Stimulated activated CD8-positive, alpha-beta memory T cell treated with anti-CD3 and anti-CD28 coated beads, Interleukin-15, amount 100 ng/mL, for 1 hour (primary cell): ENCODE measurements at regions not wholly inside any gene's neighbourhood (a gene's known extent, or its start where the extent isn't known, plus 50 kb on each side); places are given as distances from the start of the nearest gene placed in this dataset.

Source experiments
- DNase-seq: peaks from one replicate; pipeline ENCODE4 v3.0.0-alpha.2; 2020; ENCODE audit warnings: low read depth

DNA sequence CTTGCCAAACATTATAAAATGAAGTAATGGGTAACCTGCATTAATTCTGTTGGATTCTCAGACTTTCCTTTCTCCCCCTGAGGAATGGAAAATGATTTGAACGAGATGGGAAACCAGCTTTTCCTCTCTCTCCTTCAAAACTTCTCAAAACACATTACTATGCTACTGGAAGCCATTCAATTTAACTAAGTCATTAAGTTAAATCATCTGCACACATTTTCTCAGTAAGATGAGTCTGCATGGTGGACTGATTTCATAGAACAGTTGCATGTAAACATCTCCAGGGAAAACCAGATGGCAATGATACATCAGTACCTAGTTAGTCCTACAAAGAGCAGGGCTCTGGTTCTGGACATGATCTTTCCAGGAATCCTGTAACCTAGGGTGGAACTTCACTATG lies 59.9 kb downstream of the BMP4 start:
- no peak for DNase-seq

DNA sequence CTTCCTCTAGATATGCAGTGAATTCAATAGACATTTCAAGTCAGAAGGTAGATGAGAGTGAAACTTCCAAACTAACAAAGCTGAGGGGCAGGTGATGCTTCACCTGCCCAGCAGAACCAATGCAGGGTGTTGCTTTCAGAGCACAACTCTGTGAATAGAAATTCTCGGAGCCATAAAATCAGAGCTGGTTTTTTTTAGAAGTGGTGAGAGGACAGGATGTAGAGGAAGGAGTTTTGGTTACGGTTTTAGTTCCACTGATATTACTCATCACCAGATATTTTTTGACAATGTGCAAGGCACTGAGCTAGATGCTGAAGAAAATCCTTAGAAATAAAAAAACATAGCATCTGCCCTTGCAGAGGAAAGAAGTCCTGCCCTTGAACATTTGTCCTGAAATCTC lies 62.2 kb downstream of the BMP4 start:
- DNase-seq = no peak

DNA sequence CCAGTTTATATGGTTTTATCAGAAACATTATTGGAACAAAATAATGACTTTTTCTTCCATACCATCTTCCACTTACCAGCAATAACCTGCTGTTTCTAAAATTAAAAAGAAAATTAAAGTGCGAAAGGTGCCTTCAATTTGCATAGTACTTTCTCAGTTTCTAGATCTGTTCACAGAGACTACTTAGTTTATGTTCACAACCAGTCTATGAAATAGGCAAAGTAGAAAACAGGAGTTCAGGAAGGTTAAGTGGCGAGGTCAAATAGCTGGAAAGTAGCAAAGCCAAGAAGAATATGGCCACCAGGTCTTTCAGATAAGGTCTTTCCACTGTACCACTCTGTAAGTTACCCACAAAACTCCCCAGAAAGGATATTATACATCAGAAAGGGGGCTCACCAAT lies 63.3 kb downstream of the BMP4 start:
- no peak for DNase-seq

DNA sequence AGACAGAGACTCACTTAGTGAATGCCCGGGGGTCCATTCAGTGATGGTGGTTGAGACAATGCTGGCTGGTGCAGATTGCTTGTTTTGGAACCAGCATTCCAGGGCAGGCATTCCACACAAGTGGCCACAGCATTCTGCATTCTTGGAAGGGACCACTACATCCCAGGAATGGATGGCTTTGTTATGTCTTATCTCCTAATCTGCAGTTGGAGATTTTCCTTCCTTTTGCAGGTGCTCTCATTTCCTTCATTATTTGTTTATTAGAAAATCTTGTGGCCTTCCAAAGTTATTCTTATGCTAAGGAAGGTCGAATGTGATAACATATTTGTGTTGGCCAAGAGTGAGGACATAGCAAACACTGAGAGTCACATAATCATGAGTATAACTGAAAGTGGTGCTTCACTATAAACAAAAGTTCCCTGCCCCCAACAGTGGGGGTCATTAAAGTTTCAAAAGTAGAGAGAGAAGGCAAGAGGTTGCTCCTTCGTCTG lies 66.0 kb downstream of the BMP4 start:
- no peak for DNase-seq

DNA sequence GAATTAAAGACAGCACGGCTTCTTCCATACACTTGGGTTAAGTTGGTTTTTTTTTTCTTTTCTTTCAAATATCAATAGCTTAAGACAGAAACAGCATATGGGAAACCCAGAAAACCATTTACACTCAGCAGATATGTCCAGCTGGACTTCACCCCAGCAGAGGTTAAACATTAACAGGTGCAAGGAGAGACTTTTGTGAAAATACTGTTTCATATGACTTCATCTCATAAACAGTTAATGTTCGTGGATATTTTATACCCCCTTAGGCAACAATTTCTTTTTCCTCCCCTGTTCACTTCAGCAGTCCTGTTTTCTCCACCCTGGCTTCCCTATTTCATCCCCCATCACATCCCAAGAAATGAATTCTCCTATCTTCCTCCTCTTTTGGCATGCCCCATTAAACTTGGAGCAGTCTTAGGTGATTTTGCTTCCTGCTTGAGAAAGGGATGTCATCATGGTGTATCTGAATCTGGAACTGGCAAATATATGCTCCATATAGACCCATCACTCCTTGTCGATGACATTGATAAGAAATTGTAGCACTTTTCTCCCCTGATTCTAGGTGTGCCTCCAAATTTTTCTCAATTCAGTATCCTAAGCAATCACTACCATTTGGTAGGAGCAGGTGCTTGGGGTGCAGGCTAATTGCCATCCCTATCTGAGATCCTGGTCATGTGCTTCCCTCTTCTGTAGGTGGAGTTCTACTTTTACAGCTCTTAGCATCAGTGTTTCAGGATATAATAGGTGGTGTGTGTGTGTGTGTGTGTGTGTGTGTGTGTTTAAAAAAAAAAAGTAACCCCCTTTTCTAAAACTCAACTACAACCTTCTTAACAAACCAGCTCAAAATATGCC lies 67.9 kb downstream of the BMP4 start:
- DNase-seq = no peak

DNA sequence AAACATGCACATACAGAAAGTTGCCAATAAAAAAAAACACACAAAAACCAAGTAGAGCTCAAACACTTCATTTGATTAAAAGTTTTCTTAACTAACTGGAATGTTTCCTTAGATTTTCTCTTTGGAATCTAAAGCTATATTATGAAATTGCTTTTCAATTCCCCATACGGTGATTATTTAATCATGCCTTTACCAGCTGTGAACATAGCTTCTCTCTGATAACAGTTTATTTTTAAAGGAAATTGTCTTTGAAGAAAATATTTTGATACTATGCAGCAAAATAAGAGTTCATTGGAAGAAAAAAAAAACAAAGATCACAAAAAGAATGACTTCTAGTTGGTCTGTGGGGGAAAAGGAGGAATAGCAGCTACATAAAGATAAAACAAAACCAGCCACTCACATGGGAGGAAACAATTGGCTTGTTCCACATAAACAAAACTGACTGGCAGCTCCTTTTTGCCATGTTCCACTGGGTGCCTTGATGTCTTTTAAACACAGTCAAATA lies 71.4 kb downstream of the BMP4 start:
- DNase-seq = no peak

DNA sequence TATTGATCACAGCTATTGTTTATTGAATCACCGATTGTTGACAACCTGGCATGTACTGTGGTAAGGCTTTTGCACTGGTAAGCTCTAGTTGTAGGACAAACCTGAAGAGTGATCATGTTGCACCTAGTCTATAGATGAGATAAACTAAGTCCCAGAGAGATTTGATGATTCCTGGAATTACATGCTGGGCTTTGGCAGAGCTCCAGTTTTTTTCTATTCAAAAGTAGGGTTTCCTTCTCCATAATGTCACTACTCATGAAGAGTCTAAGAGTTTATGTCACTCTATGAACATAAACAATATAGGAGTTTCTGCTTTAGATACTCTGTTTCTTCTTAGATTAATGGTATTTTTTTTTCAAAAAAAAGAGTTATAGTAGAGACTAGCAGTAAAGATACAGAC lies 72.0 kb downstream of the BMP4 start:
- DNase-seq = no peak

DNA sequence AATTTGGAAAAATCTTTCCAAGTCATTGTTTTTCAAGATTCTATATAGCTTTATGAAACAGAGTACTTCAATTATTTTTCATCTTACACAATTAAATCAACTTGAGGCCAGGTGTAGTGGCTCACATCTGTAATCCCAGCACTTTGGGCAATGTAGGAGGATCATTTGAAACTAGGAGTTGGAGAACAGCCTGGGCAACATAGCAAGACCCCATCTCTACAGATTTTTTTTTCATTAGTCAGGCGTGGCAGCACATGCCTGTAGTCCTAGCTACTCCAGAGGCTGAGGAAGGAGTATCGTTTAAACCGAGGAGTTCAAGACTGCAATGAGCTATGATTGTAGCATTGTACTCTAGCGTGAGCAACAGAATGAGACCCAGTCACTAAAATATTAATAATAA lies 72.9 kb downstream of the BMP4 start:
- DNase-seq = no peak

DNA sequence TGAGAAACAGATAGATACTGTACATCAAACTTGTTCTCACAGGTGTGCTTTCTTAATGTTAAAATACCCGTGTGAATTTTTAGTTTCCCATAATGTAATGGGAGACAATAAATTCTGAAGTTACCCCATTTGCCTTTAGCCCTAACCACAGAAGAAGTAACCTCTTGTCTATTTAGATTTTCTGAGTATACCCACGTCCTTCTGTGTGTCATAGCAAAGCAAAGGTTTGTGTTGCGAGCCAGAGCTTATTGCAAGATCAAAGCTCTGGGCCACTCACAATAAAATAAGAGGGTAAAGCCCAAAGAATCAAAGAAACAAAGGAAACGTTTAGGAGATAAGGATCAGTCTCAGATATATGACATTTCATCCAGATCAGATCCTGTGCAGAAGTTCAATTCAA lies 73.9 kb downstream of the BMP4 start:
- no peak for DNase-seq

DNA sequence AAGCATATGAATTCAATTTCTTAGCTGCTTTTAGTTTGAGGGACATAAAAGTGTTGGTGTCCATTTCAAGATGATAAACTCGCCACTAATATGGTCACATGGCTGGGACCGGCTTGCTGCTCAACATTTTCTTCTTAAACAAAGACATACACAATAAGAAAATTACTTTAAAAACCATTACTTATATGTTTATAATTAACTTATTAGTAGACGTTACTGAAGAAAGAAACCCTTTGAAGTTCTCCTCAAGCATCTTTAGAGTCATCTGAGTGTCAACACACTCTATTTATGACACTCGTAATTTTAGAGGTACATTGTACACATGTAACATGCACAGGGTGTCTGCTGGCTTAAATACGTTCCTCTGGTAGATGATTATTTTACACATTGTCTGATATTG lies 74.7 kb downstream of the BMP4 start:
- DNase-seq = no peak

DNA sequence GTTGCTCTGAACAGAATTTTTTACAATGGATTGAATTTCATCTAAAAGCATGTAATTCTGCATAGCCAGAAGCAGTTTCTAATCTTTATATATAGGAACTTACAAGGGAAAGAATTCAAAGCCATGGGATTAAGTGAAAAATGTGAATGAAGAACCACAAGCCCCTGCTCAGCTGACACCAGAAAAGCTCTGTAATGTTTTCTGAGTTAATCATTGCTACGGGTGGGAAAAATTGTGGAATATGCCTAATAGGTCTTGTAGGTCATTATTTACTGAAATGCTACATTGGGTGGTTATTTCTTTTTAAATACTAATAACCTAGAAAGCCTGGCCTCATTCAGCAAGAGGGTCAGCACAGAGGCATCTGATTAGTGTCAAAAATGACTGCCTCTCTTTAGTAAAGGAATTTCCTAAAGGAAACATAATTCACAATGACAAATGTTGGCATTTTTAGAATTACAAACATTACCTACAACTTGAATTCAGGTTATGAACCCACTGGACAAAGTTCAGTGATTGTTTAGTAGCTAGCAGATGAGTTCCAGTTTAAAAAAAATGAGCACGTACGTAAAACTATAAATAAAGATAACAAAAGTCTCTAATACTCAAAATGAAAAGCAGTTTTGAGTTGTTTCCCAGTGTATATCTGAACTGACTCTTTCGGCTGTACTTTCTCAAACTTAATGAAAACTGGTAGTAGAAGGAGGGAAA lies 75.3 kb downstream of the BMP4 start:
- no peak for DNase-seq

DNA sequence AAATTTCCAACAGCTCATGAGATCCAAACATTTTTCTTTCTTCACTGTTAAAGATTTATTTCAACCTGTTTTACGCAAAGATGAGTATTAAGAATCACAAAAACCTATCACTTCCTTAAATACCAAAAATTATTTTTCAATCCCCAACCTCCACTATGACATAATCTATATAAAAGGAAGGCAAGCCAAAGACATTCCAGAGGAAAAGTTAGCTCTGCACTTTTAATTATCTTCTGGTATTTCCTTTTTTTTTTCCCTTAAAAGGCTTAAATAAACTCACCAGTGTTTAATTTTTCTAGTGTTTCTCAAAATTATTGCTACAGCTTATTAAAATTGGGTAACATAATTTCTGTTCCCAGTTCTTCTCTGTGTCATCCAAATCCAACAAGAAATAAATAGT lies 75.9 kb downstream of the BMP4 start:
- no peak for DNase-seq

DNA sequence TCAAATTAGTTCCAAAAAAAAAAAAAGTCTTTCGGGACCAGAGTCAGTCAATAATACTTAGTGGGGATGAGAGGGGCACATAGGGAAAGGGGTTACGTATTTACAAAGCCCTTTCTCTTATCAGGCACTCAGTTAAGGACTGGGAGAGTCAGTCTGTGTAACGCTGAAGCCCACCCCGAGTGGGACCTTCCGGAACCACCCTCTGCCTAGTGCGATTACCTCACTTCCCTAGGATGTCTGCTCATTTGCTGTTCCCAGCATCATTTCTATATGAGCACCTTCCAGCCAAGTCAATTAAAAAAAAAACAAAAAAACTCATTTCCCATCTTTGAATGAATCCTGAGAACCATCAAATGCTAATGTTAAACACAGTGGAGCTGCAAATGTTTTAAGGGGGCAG lies 76.9 kb downstream of the BMP4 start:
- no peak for DNase-seq

DNA sequence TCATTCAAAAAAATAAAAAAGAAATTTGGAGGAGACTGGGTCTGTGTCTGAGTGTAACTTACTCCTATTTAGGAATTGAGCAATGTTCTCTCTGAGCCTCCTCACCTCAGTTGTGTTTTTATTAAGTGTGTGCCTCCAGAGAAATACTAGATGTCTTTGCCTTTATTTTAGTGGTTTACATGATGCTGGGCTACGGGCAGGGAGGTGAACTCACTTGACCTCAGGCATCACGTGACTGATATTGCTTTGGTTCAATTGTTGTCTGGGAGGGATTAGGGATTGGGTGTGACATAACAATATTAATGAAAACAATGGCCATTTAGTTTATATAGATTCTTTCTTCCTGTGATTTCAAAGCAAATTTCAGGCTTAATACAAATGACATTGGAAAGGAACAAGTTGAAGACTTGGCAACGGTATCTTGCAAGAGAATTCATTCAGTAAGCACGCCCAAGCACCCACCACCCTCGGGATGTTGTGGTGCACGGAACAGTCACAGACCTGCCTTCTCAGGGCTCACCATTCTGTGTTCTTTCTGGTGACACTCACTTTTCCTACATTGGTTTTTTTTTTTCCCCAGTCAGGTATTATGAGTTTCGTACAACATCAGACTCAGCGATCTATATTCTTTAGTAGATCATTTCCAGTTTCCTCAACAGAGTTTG lies 77.5 kb downstream of the BMP4 start:
- DNase-seq = no peak

DNA sequence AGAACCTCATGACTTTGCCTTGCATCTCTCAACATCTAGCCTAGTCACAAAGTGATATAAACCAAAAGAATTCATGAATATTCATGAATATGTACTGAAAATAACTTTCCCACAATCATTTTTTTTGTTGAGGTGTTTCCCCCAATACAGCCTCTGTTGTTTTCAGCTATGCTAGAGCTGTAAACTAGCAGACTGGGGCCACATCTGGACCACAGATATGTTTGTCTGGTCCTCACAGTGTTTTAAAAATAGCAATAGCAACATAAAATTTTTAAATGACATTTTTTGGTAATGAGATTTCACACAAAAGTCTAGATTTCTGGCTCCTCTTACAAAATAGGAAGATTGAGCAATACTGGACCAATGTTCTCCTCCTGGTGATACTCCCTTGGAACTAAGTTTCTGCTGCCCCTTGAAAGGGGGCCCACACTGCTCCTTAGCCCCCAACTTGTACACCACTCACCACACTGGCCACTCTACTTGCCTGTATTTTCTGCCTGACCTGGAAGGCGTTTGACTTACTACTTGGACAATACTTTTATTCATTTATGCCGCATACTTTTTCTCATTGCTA lies 81.2 kb downstream of the BMP4 start:
- DNase-seq = no peak

DNA sequence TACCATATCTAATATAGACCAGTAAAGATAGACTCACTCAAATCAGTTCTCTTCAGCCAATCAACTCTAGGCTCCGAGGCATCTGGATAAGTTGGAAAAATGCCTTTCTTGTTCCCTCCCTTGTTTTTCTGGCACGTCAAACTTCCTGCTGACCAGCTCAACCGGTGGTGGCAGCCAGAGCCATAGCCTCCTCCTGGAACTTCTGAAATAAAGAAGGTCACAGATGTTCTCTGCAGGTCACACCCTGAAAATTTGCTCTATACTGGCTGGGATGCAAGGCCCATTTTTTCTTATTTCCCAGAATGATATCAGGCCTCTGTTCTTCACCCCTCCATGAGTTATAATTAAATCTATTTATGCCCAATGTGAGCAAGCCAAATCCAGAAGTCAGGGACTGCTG lies 81.9 kb downstream of the BMP4 start:
- no peak for DNase-seq

DNA sequence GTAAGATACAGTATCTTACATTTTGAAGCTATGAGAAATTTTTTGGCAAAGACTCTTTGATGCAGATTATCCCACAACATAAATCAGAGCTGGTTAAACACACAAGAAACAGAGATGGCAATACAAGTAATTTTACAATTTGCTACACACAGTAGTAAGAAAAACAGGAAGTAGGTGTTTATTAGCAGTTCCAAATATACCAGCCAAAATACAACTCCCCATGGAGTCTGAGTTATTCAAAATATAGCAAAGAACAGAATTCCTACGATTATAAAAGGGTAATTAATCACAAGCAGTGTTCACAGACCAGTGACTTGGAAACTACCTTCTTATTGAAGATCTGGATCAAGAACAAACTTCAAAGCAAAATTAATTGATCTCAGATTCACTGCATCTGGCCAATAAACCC lies 83.9 kb downstream of the BMP4 start:
- no peak for DNase-seq

DNA sequence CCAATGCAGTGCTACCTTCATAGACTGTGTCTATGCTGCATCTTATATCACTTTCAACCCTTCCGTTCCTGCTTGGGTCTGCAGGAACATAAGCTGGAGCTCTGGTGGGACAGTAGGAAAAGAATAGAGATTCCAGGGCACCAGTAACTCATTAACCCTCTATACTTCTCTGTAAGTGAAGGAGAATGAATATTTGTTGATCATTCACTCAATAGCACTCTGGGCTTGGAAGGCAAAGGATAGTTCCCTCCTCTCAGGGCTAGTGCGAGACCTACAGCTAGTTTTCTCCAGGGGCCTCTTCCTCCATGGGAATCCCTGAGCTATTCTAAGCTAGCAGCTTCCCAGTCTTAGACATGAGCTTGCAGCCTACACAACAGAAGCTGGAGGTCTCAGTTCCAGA lies 84.7 kb downstream of the BMP4 start:
- DNase-seq = no peak

DNA sequence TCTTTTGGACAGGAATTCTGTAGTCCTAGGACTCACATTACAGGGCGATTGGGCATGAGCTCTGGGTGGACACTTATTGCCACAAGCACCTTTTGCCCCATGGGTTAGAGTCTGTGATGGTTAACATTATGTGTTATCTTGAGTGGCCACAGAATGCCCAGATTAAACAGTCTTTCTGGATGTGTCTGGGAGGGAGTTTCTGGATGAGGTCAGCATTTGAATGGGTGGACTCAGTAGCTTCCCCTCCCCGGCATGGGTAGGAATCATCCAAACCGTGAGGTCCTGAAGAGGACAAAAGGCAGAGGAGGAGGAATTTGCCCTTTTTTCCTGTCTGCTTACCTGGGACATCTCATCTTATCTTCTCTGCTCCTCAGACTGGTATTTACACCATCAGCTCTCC lies 85.6 kb downstream of the BMP4 start:
- DNase-seq = no peak

DNA sequence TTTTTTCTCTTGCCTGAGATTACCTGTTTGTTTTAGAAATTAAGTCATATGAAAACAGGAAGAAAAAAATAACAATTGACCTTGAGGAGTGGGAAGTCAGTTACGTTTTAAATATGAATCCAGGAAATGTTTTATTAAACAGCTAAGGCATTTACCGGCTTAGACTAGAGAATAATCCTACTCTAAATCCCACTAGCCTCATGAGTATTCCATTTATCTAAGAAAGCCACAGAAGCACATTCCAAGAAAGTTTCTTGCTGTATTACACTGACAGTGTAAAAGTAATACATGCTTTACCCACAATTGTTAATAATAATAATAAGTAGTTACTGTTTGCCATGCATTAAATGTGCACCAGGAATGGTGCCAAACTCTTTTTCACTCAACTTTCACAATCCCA lies 90.9 kb downstream of the BMP4 start:
- DNase-seq = no peak

DNA sequence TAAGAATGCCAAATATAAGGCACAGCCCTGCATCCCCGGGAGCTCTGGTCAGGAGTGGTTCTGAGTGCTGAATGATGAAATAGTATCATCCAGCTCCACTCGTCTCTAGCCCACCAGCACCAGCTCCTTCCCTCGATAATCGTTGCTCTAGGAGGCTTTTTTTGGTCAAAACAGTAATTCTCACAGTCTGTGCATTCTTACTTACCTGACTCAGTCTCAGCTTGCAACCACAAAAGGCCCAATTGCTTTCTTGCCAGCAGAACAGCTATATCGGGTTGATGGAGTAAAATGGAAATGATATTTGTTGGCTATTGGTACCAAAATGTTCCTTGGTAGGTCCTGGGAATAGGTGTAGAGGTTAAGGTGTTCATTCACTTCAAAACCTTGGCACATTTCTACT lies 94.8 kb downstream of the BMP4 start:
- no peak for DNase-seq

DNA sequence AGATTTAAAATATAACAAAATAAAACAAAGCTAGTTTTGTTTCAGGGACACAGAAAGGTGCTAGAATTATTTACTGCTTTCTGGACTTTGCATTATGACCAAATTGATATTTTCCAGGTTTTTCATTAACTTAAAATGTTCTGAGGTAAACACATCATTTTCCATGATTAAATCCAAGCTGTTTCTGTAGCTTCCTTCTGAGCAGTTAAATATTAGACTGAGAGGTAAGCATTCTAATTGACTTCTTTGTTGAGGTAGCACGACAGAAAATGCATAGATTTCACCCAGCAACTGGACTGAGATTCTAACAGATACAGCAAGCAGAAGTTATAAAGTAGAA lies 98.3 kb downstream of the BMP4 start:
- no peak for DNase-seq
